Activated CD4-positive, alpha-beta memory T cell treated with anti-CD3 and anti-CD28 coated beads for 36 hours (primary cell): ENCODE measurements at regions not wholly inside any gene's neighbourhood (a gene's known extent, or its start where the extent isn't known, plus 50 kb on each side); places are given as distances from the start of the nearest gene placed in this dataset.

Source experiments
- CTCF ChIA-PET: fragments of 350-600 bp; sonication (Branson Sonifier 250); formaldehyde crosslinking; loops from one replicate; lab custom pipeline; 2021; ENCODE audit warnings: antibody characterized with exemption, inconsistent platforms; lab: Charles Lee
- POLR2A ChIA-PET: fragments of 350-600 bp; sonication (Branson Sonifier 250); formaldehyde crosslinking; loops from one replicate; lab custom pipeline; 2021; ENCODE audit warnings: antibody characterized with exemption; lab: Charles Lee
- DNase-seq: peaks from one replicate; pipeline ENCODE4 v3.0.0-alpha.2; 2020
- H3K27ac Mint-ChIP-seq: one replicate; pipeline ENCODE4 v1.8.0; 2021; ENCODE audit warnings: mixed read lengths
- H3K27me3 Mint-ChIP-seq: one replicate; pipeline ENCODE4 v1.8.0; 2021; ENCODE audit warnings: mixed read lengths
- H3K36me3 Mint-ChIP-seq: one replicate; pipeline ENCODE4 v1.8.0; 2021; ENCODE audit warnings: mixed read lengths
- H3K4me1 Mint-ChIP-seq: one replicate; pipeline ENCODE4 v1.8.0; 2021; ENCODE audit warnings: low read depth, mixed read lengths
- H3K4me3 Mint-ChIP-seq: one replicate; pipeline ENCODE4 v1.8.0; 2021; ENCODE audit warnings: mild to moderate bottlenecking, mixed read lengths
- H3K9me3 Mint-ChIP-seq: one replicate; pipeline ENCODE4 v1.8.0; 2021; ENCODE audit warnings: mixed read lengths
- intact Hi-C: fragments of 100-400 bp; cut with micrococcal nuclease; formaldehyde crosslinking; loops from one replicate; pipeline ENCODE4 v1.15.1; 2023

DNA sequence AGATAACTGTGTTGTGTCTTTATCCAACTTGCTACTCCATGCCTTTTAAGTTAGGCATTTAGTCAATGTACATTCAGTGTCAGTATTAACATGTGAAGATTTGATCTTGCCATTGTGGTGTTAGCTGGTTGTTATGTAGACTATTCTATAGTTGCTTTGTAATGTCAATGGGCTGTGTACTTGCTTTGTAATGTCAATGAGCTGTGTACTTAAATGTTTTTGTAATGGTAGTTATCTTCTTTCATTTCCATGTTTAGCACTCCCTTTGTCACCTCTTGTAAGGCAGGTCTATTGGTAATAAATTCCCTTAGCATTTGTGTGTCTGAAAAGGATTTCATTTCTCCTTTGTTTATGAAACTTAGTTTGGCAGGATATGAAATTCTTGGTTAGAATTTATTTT, 53.4 kb downstream of the MC4R start:
- Mint-ChIP-seq H3K4me3 (no peak overlapping the region), H3K27me3 (no peaks in the 10 kb centered on the region), H3K9me3 (peaks cover 12% of the 10 kb centered on the region), H3K27ac (no peak overlapping the region), H3K4me1 (no peaks in the 10 kb centered on the region), H3K36me3 (no peaks in the 10 kb centered on the region)
- ChIA-PET CTCF (no interaction called here), POLR2A (no interaction called here)
- no peak for DNase-seq
- intact Hi-C loops, result no loop called here

DNA sequence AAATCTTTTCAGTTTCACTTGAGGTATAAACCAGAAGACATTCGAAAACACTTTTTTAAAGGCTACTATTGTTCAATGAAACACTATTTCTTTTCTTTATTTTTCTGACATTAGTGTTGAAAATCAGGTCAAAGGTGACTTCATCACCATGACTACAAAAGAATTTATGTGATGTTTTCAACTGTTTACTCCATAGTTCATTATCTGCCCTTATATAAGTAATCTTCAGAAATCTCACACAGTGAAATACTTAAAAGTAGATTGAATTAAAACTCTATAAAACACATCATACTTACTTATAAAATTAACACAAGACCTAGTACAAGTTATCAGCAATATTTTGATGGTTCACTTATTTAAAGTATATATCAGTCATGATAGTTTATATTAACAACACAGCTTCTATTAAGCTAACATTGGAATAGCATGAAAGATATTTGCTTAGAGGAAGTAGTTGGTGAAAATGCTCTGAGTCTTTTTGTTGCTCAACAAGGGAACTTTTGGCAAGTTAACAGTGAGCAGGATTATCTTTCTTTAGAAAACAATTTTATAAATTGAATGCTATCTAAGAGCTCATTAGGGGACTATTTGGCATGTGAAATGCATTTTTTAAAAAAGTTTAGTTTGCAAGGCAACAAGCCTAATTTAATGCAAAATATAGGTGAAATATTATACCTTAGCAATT, 60.8 kb downstream of the MC4R start:
- ChIA-PET CTCF (no interaction called here), POLR2A (no interaction called here)
- Mint-ChIP-seq H3K9me3 (peaks cover 2% of the 10 kb centered on the region), H3K36me3 (no peaks in the 10 kb centered on the region), H3K4me1 (no peaks in the 10 kb centered on the region), H3K4me3 (no peak overlapping the region), H3K27me3 (no peaks in the 10 kb centered on the region), H3K27ac (no peak overlapping the region)
- intact Hi-C loops, result no loop called here
- DNase-seq, result no peak

DNA sequence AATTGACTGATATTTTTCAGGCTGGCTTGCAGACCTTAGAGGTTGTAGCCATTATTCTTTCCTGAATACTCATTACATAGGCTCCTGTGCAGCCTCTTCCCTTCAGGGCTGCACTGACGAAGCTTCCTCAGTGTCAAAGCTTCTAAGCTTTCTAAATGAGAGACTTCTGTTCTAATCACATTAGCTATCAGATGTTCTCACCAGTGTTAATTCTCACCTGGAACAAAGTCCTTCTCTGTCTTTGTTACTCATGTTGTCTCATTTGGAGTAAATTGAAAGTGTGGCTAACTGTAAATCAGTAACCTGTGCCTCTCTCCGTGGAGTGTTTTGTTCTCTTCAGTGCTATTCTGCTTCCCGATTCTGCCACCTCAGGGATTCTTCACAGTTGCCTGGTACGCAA, 76.9 kb downstream of the MC4R start:
- DNase-seq, result no peak
- H3K9me3 Mint-ChIP-seq, result no peaks in the 10 kb centered on the region
- intact Hi-C loops, result no loop called here
- no peaks in the 10 kb centered on the region for H3K27me3 Mint-ChIP-seq
- no peak overlapping the region for H3K4me3 Mint-ChIP-seq
- no peaks in the 10 kb centered on the region for H3K4me1 Mint-ChIP-seq
- ChIA-PET POLR2A (no interaction called here), CTCF (no interaction called here)
- H3K27ac Mint-ChIP-seq, result no peak overlapping the region
- H3K36me3 Mint-ChIP-seq, result no peaks in the 10 kb centered on the region

DNA sequence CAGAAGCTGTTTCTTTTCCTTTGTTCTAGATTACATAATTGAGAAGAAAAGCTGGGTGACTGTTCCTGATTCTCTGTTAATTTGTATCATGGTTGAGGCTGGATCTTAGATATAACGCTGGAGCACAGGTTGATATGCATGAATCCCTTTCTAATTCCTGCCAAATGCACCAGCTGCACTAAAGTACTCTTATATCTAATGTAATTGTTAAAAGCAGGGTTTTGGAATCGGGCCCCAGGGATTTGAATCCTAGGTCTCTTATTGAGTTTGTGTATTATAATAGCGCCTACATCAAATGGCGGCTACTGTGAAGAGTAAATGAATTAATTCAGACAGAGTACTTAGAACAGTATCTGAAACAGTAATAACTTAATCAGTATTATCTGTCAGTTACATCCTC, 80.4 kb downstream of the MC4R start:
- Mint-ChIP-seq H3K4me3 (no peak overlapping the region), H3K4me1 (no peaks in the 10 kb centered on the region), H3K9me3 (no peaks in the 10 kb centered on the region), H3K36me3 (no peaks in the 10 kb centered on the region), H3K27me3 (no peaks in the 10 kb centered on the region), H3K27ac (no peak overlapping the region)
- intact Hi-C loops, result no loop called here
- POLR2A ChIA-PET, result no interaction called here
- CTCF ChIA-PET, result no interaction called here
- no peak for DNase-seq

DNA sequence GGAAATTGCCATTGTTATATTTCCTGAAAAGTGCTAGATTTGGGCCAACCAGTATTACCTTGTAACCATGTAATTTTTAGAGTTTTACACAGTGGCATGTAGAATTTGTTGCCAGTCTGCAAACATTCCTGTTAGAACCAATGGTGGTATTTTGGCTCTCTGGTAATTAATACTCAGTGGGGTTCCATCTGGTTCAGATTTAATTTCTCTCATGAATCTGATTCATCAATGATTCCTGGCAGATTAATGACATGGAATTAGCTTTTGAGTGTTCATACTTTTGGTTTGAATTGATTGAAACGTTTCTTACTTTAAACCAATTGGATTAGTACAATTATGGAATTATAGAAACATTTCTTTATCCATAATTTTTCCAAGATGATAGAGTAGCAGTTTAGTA, 93.2 kb downstream of the MC4R start:
- Mint-ChIP-seq H3K9me3 (no peaks in the 10 kb centered on the region), H3K27ac (no peak overlapping the region), H3K36me3 (no peaks in the 10 kb centered on the region), H3K4me1 (no peaks in the 10 kb centered on the region), H3K4me3 (no peak overlapping the region), H3K27me3 (no peaks in the 10 kb centered on the region)
- POLR2A ChIA-PET, result no interaction called here
- DNase-seq, result no peak
- CTCF ChIA-PET, result no interaction called here
- intact Hi-C loops, result no loop called here

DNA sequence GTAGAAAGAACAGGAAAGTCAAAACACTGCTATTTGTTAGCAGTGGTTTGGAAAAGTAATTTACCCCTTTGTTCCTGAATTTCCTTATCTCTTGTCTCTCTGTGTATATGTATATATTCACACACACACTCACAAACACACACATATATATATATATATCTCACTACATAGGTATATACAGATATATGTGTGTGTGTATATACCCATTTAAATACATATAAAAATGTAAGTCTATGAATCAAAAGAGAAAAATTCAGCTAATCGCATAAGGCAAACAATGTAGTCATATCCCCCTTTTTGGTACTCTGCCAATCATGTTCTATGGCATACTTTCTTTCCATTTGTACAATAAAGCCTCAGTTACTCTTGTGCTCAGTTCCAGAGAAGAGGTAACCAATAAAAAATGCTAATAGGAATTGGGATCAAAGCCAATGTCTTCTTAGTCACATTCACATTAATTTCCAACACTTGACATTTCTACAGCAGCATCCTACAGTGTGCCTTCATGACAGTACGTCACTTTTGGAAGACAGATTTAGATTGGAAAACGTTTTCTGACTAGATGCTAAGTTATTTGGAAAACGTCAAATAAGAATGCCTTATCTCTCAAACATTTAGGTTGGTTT, 94.6 kb downstream of the MC4R start:
- no peaks in the 10 kb centered on the region for H3K4me1 Mint-ChIP-seq
- H3K27me3 Mint-ChIP-seq, result no peaks in the 10 kb centered on the region
- ChIA-PET POLR2A (no interaction called here), CTCF (no interaction called here)
- H3K4me3 Mint-ChIP-seq, result no peak overlapping the region
- no peak for DNase-seq
- intact Hi-C loops, result no loop called here
- no peak overlapping the region for H3K27ac Mint-ChIP-seq
- no peaks in the 10 kb centered on the region for H3K9me3 Mint-ChIP-seq
- H3K36me3 Mint-ChIP-seq, result no peaks in the 10 kb centered on the region

DNA sequence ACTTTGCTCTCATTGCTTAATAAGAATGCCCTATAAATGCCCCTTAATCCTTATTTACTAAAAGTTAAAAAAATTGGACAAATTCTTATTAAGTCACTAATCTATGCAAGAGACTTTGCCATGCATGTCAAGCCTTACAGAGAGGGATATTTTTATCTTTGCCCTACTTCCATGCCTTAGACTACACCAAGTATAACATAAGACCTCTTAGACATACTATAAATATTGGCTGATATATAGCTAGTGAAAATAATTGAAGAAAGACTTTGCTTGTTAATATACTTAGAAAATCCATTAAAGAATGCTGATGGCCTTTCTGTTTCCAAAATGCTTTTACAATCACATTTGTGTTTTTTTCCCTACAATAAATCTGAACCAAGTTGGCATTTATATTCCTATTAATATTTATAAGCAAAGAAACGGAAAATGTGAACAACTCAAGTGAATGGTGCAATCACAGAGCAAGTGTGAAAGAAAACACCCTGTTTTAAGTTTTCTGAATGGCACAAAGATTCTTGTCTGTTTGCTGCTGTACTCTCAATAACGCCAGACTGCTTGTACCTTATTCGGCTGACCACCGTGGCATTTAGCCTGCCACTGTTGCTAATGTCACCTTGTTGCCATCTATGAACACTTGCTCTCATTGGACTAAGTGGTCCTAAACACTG, 105.0 kb downstream of the MC4R start:
- Mint-ChIP-seq H3K4me1 (no peaks in the 10 kb centered on the region), H3K9me3 (peaks cover 5% of the 10 kb centered on the region), H3K27ac (no peak overlapping the region), H3K27me3 (no peaks in the 10 kb centered on the region), H3K4me3 (no peak overlapping the region), H3K36me3 (no peaks in the 10 kb centered on the region)
- ChIA-PET POLR2A (no interaction called here), CTCF (no interaction called here)
- no peak for DNase-seq
- intact Hi-C loops, result no loop called here

DNA sequence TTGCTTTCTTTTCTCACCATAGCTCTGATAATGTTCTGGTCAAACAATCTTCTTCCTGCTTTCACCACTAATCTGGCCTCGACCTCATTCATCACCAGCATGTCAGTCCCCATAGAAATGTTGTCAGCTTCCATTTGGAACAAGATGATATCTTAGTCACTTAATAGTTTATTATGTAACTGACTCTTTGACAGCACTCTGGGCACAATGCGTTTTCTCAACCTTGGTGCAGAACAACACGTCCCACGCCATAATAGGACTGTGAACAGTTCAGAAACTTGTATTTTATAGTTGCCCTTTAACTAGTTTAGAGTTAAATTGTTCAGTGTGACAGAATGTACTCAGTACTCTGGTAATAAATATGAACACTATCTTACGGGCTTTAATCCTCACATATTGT, 106.0 kb downstream of the MC4R start:
- no peak overlapping the region for H3K4me3 Mint-ChIP-seq
- no peaks in the 10 kb centered on the region for H3K36me3 Mint-ChIP-seq
- no peaks in the 10 kb centered on the region for H3K27me3 Mint-ChIP-seq
- H3K4me1 Mint-ChIP-seq, result no peaks in the 10 kb centered on the region
- H3K9me3 Mint-ChIP-seq, result peaks cover 3% of the 10 kb centered on the region
- POLR2A ChIA-PET, result no interaction called here
- CTCF ChIA-PET, result no interaction called here
- DNase-seq, result no peak
- no peak overlapping the region for H3K27ac Mint-ChIP-seq
- intact Hi-C loops, result no loop called here

DNA sequence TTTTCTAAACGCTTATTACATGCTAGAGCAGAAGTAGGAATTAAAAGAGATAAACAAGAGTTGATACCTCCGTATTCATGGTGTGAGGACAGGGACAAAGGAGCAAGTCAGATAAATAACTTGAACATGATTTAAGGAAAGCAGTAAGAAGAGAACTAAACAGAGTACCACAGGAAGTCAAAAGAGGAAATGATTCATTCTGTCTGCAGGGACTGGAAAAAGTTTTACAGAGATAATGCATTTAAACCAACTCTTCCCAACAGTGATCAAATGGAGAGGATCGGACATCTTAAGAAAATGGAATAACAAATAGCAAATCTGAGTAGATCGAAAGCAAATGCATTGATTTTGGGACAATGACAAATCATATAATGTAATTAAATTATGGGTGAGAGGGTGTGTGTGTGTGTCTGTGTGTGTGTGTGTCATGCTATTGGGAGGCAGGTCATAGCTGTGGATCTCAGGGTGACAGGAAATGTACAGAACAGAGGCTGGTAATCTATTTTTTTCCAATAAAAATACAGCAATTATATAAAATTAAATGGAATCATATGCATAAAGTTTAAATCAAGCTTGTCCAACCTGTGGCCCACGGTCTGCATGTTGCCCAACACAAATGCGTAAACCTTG, 113.4 kb downstream of the MC4R start:
- H3K36me3 Mint-ChIP-seq, result no peaks in the 10 kb centered on the region
- intact Hi-C loops, result no loop called here
- ChIA-PET POLR2A (no interaction called here), CTCF (no interaction called here)
- H3K9me3 Mint-ChIP-seq, result no peaks in the 10 kb centered on the region
- no peaks in the 10 kb centered on the region for H3K4me1 Mint-ChIP-seq
- DNase-seq, result no peak
- H3K4me3 Mint-ChIP-seq, result no peak overlapping the region
- H3K27ac Mint-ChIP-seq, result no peak overlapping the region
- H3K27me3 Mint-ChIP-seq, result no peaks in the 10 kb centered on the region

DNA sequence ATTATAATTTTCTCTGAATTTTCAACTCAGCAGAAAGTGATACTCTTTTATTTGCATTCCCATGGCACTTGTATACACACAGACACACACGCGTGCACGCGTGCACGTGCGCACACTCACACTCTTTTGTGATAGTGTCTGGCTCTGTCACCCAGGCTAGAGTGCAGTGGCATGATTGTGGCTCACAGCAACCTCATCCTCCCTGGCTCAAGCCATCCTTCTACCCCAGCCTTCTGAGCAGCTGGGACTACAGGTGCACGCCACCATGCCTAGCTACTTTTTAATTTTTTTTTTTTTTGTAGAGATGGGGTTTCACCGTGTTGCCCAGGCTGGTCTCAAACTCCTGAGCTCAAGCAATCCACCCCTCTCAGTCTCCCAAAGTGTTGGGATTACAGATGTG, 123.2 kb downstream of the MC4R start:
- Mint-ChIP-seq H3K27ac (no peak overlapping the region), H3K9me3 (no peaks in the 10 kb centered on the region), H3K4me1 (no peaks in the 10 kb centered on the region), H3K27me3 (no peaks in the 10 kb centered on the region), H3K4me3 (no peak overlapping the region), H3K36me3 (no peaks in the 10 kb centered on the region)
- ChIA-PET POLR2A (no interaction called here), CTCF (no interaction called here)
- intact Hi-C loops, result no loop called here
- no peak for DNase-seq

DNA sequence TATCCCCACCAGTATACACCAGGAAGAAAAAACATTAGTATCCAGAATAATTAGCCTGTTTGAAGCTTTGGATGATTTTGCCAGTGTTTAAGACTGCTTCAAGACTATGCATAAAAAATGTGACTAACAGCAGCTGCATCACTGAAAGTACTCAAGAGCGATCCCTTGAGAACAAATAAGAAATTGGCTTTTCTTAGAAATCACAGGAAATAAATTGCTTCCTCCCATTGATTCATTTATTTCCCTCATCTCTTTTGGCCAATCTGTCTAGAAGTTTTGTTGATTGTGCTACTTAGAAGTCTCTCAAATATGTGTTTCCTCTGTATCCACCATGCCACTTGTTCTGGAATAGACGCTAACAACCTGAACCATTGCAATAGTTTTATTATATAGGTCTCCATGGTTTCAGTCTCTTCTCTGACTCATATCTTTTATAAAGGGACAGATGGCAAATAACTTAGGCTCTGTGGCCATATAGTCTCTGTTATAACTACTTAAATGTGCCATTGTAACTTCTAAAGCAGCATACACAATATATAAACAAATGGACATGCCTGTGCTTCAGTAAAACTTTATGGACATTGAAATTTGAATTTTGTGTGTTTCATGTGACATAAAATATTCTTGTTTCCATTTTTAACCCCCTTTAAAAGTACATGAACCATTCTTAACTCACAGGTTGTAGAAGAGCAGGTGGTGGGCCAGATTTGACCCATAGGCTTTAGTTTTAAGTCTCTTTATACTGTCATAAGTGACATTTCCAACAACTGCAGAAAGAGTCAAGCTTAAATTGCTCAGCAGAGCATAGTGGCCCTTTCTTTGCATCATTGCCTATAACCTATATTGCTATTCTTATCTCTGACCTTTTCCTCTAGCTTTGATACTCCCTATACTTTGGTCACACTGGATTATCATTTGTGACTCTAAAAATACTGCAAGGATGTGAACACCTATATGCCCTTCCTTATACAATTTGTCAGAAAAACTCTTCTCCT, 123.9 kb downstream of the MC4R start:
- H3K27me3 Mint-ChIP-seq, result no peaks in the 10 kb centered on the region
- DNase-seq, result no peak
- no peaks in the 10 kb centered on the region for H3K4me1 Mint-ChIP-seq
- no peak overlapping the region for H3K4me3 Mint-ChIP-seq
- CTCF ChIA-PET, result no interaction called here
- POLR2A ChIA-PET, result no interaction called here
- no peak overlapping the region for H3K27ac Mint-ChIP-seq
- no peaks in the 10 kb centered on the region for H3K36me3 Mint-ChIP-seq
- intact Hi-C loops, result no loop called here
- H3K9me3 Mint-ChIP-seq, result no peaks in the 10 kb centered on the region

DNA sequence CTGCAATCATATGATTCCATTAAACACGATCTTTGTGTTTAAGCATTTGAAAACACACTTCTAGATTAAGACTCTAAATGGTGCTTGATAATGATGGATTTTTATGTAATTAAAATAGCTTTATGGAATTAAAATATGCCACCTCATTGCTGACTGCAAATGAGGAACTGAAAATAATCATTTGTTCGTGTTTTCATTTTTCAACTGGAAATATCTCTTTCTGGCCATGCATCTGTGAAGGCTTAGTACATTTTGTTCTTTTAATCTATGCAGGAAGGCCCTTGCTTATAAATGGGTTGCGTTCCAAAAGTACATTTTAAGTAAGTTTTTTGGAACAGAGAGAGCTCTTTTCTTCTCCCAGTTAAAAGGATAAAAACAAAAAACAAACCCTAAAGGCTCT, 125.5 kb downstream of the MC4R start:
- no peak overlapping the region for H3K4me3 Mint-ChIP-seq
- intact Hi-C loops, result no loop called here
- ChIA-PET CTCF (no interaction called here), POLR2A (no interaction called here)
- H3K4me1 Mint-ChIP-seq, result no peaks in the 10 kb centered on the region
- H3K27me3 Mint-ChIP-seq, result no peaks in the 10 kb centered on the region
- H3K27ac Mint-ChIP-seq, result no peak overlapping the region
- no peaks in the 10 kb centered on the region for H3K9me3 Mint-ChIP-seq
- no peak for DNase-seq
- no peaks in the 10 kb centered on the region for H3K36me3 Mint-ChIP-seq
